IMR-90 (cell line): ENCODE measurements at regions not wholly inside any gene's neighbourhood (a gene's known extent, or its start where the extent isn't known, plus 50 kb on each side); places are given as distances from the start of the nearest gene placed in this dataset.

Experiments
- ATAC-seq: fragments of 200-7000 bp; cut with Tn5 transposase; 2 replicates; pipeline ENCODE4 v1.9.1; 2020; ENCODE audit warnings: low read depth, mild to moderate bottlenecking, moderate library complexity
- BruUV-seq: library from RNA; stranded (reverse); fragments of 400-500 nt; replicated peaks from 2 replicates; lab custom pipeline; 2021; lab: Mats Ljungman, UMichigan
- CTCF ChIA-PET: fragments of 300-600 bp; formaldehyde crosslinking; extraction: SDS; loops from one replicate; lab custom pipeline; 2021; ENCODE audit warnings: antibody characterized with exemption; lab: Yijun Ruan, JAX
- POLR2A ChIA-PET: fragments of 300-600 bp; sonication (Branson Sonifier 250); formaldehyde crosslinking; loops from one replicate; lab custom pipeline; 2022; ENCODE audit warnings: antibody characterized with exemption; ENCODE audit not compliant: unreplicated experiment; lab: Charles Lee
- DNase-seq: peaks from one replicate; pipeline ENCODE4 v3.0.0; 2013
- H2AFZ ChIP-seq: replicated peaks from 2 replicates; pipeline ENCODE3; 2013; ENCODE audit warnings: low read length, mild to moderate bottlenecking; ENCODE audit not compliant: poor library complexity
- H2AK5ac ChIP-seq: 2 replicates; pipeline ENCODE4 v1.6.1; 2013; ENCODE audit warnings: low read depth, low read length, inconsistent platforms
- H2AK9ac ChIP-seq: replicated peaks from 2 replicates; pipeline ENCODE3; 2013; ENCODE audit warnings: mild to moderate bottlenecking, low read depth, low read length, moderate library complexity; ENCODE audit not compliant: poor library complexity
- H2BK120ac ChIP-seq: 2 replicates; pipeline ENCODE4 v1.6.1; 2013; ENCODE audit warnings: low read depth, low read length, inconsistent platforms
- H2BK15ac ChIP-seq: 3 replicates; pipeline ENCODE4 v1.6.1; 2013; ENCODE audit warnings: low read depth, low read length, inconsistent platforms
- H2BK20ac ChIP-seq: 2 replicates; pipeline ENCODE4 v1.6.1; 2013; ENCODE audit warnings: low read depth, mild to moderate bottlenecking, inconsistent platforms, low read length, moderate library complexity
- H2BK5ac ChIP-seq: 2 replicates; pipeline ENCODE4 v1.6.1; 2013; ENCODE audit warnings: mild to moderate bottlenecking, low read depth, low read length, inconsistent platforms; ENCODE audit not compliant: poor library complexity, severe bottlenecking
- H3K14ac ChIP-seq: replicated peaks from 2 replicates; pipeline ENCODE4 v1.6.1; 2013; ENCODE audit warnings: low read depth, low read length, inconsistent platforms
- H3K18ac ChIP-seq: 2 replicates; pipeline ENCODE4 v1.6.1; 2013; ENCODE audit warnings: low read depth, low read length, control low read depth
- H3K23ac ChIP-seq: 2 replicates; pipeline ENCODE4 v1.6.1; 2013; ENCODE audit warnings: low read depth, low read length, inconsistent platforms
- H3K27ac ChIP-seq: 2 replicates; pipeline ENCODE4 v1.5.1; 2013; ENCODE audit warnings: mild to moderate bottlenecking, control low read depth, low read length; ENCODE audit not compliant: insufficient read depth
- H3K27me3 ChIP-seq: 2 replicates; pipeline ENCODE4 v1.6.1; 2013; ENCODE audit warnings: low read length; ENCODE audit not compliant: control insufficient read depth, insufficient read depth
- H3K36me3 ChIP-seq: 2 replicates; pipeline ENCODE4 v1.6.1; 2013; ENCODE audit warnings: low read length, mixed read lengths; ENCODE audit not compliant: control insufficient read depth, insufficient read depth
- H3K4ac ChIP-seq: 2 replicates; pipeline ENCODE4 v1.6.1; 2013; ENCODE audit warnings: low read depth, low read length, inconsistent platforms
- H3K4me1 ChIP-seq: 2 replicates; pipeline ENCODE4 v1.6.1; 2013; ENCODE audit warnings: low read length, mixed read lengths; ENCODE audit not compliant: control insufficient read depth, insufficient read depth
- H3K4me2 ChIP-seq: 2 replicates; pipeline ENCODE4 v1.6.1; 2013; ENCODE audit warnings: low read depth, mild to moderate bottlenecking, control low read depth, low read length, moderate library complexity
- H3K4me3 ChIP-seq: 2 replicates; pipeline ENCODE4 v1.5.1; 2013; ENCODE audit warnings: low read depth, mild to moderate bottlenecking, control low read depth, low read length, moderate library complexity; ENCODE audit not compliant: insufficient read depth
- H3K56ac ChIP-seq: 2 replicates; pipeline ENCODE4 v1.6.1; 2013; ENCODE audit warnings: low read length, inconsistent platforms; ENCODE audit not compliant: insufficient read depth; ENCODE audit errors: extremely low read depth
- H3K79me1 ChIP-seq, 2 experiments: 2 replicates each; pipeline ENCODE4 v1.6.1; 2013; ENCODE audit warnings: low read length in 2 of 2, inconsistent platforms in 1 of 2, low read depth in 1 of 2
- H3K9ac ChIP-seq: 2 replicates; pipeline ENCODE4 v1.6.1; 2013; ENCODE audit warnings: low read depth, low read length, control low read depth
- H3K9me1 ChIP-seq: 2 replicates; pipeline ENCODE4 v1.6.1; 2013; ENCODE audit warnings: low read length, inconsistent platforms; ENCODE audit not compliant: insufficient read depth
- H3K9me3 ChIP-seq: 2 replicates; pipeline ENCODE4 v1.6.1; 2013; ENCODE audit warnings: low read length; ENCODE audit not compliant: control insufficient read depth, insufficient read depth
- H4K20me1 ChIP-seq: 2 replicates; pipeline ENCODE4 v1.6.1; 2013; ENCODE audit warnings: low read length, inconsistent platforms; ENCODE audit not compliant: insufficient read depth
- H4K5ac ChIP-seq: 2 replicates; pipeline ENCODE4 v1.6.1; 2013; ENCODE audit warnings: mild to moderate bottlenecking, low read depth, low read length, control low read depth
- H4K8ac ChIP-seq, 2 experiments: 2 replicates each; pipeline ENCODE4 v1.6.1; 2013; ENCODE audit warnings: low read depth in 2 of 2, low read length in 2 of 2, control low read depth in 1 of 2, inconsistent platforms in 1 of 2
- H4K91ac ChIP-seq: 2 replicates; pipeline ENCODE4 v1.6.1; 2013; ENCODE audit warnings: low read depth, low read length, inconsistent platforms; ENCODE audit not compliant: insufficient read depth
- NFE2L2 ChIP-seq: fragments of 150-350 bp; IDR thresholded peaks from 2 replicates; pipeline ENCODE4 v1.6.1; 2016; ENCODE audit warnings: low read depth, mild to moderate bottlenecking, low read length
- RAD21 ChIP-seq: IDR thresholded peaks from 2 replicates; pipeline ENCODE4 v1.6.1; 2012; ENCODE audit warnings: low read length, improper control_type of control experiment
- RFX5 ChIP-seq: IDR thresholded peaks from 2 replicates; pipeline ENCODE4 v1.8.0; 2012; ENCODE audit warnings: low read depth, mild to moderate bottlenecking, low read length, moderate library complexity
- WGBS, 2 experiments: methylation state at CpG; one replicate each; pipeline versions ENCODE4 v1.1.5 to v1.1.7; 2013; ENCODE audit warnings: missing lambda C conversion rate in 2 of 2; ENCODE audit not compliant: insufficient read length in 1 of 2; ENCODE audit errors: extremely low coverage in 2 of 2; 5-methylcytosine and 5-hydroxymethylcytosine counted together
- dilution Hi-C: fragments of 300-500 bp; cut with HindIII; formaldehyde crosslinking; loops from one replicate; pipeline ENCODE4 v1.14.3; 2018; ENCODE audit warnings: low sequenced_read_pairs; ENCODE audit not compliant: unreplicated experiment
- in situ Hi-C: fragments of 300-500 bp; cut with MboI; formaldehyde crosslinking; loops from 3 replicates; pipeline ENCODE4 v1.14.3; 2019; ENCODE audit warnings: low sequenced_read_pairs, inconsistent platforms, mixed read lengths
- intact Hi-C: fragments of 100-400 bp; cut with micrococcal nuclease; formaldehyde crosslinking; loops from 2 replicates; pipeline ENCODE4 v1.10.0; 2022

- ATAC-seq (peak; percentile 68), DNase-seq (peak; percentile 50)
- no peak overlapping the region for H3K9ac ChIP-seq
- no peak overlapping the region for H3K23ac ChIP-seq
- CTCF ChIA-PET, result no interaction called here
- no peaks in the 10 kb centered on the region for H3K27me3 ChIP-seq
- H3K36me3 ChIP-seq, result no peaks in the 10 kb centered on the region
- H3K14ac ChIP-seq, result no peak overlapping the region
- no peak overlapping the region for H4K5ac ChIP-seq
- H3K4me2 ChIP-seq, result no peak overlapping the region
- no peaks in the 10 kb centered on the region for H3K9me1 ChIP-seq
- no peaks in the 10 kb centered on the region for H3K9me3 ChIP-seq
- H2BK15ac ChIP-seq, result peak overlapping the region; percentile 5; the same call in 1 of the 3 replicates
- no peaks in the 10 kb centered on the region for H3K79me1 ChIP-seq
- no peak overlapping the region; a peak in 1 of 4 replicates for H4K8ac ChIP-seq
- H3K18ac ChIP-seq, result peak overlapping the region; percentile 50; the same call in 1 of the 2 replicates
- H2BK120ac ChIP-seq, result peak overlapping the region; percentile 7; the same call in 1 of the 2 replicates
- dilution Hi-C loops (no loop called here), in situ Hi-C loops (no loop called here), intact Hi-C loops (no loop called here)
- peaks cover 5% of the 10 kb centered on the region for H3K4me1 ChIP-seq
- H2AK5ac ChIP-seq, result no peak overlapping the region; the same call in 1 of the 2 replicates
- WGBS, 2 experiments, result no CpG with 5 or more reads among the region's 2 CpGs
- H2AFZ ChIP-seq, result no peak overlapping the region
- no TSS peak for BruUV-seq
- peak overlapping the region; percentile 9; the same call in 1 of the 2 replicates for H3K4ac ChIP-seq
- H3K4me3 ChIP-seq, result no peak overlapping the region
- no peak for TF ChIP-seq RAD21
- TF ChIP-seq RFX5, result no peak
- no peak for TF ChIP-seq NFE2L2
- H2BK5ac ChIP-seq, result peak overlapping the region; percentile 68
- no peak overlapping the region; the same call in 1 of the 2 replicates for H4K91ac ChIP-seq
- H2AK9ac ChIP-seq, result no peak overlapping the region
- no peak overlapping the region for H3K27ac ChIP-seq
- H2BK20ac ChIP-seq, result peak overlapping the region; percentile 2; the same call in 1 of the 2 replicates
- H4K20me1 ChIP-seq, result no peaks in the 10 kb centered on the region
- no peak overlapping the region for H3K56ac ChIP-seq
- POLR2A ChIA-PET, result no interaction called here
These were observed 725.3 kb downstream of the COL12A1 start for GRCh38 chr6:74480561-74480960.
